Pancreas (tissue), 10 donors: ENCODE measurements at regions not wholly inside any gene's neighbourhood (a gene's known extent, or its start where the extent isn't known, plus 50 kb on each side); places are given as distances from the start of the nearest gene placed in this dataset.

Experiments
- ATAC-seq, 4 donors: fragments of 200-7000 bp; cut with Tn5 transposase; one replicate each; pipeline versions ENCODE4 v1.8.0 to v1.9.1; 2020; ENCODE audit warnings: mild to moderate bottlenecking in 4 of 4, moderate library complexity in 4 of 4
- DNase-seq, 6 donors: peaks; one replicate each; pipeline ENCODE4 v3.0.0-alpha.2; 2020
- FAIRE-seq: peaks from 2 replicates; lab custom pipeline; 2012; peaks lifted over from hg19 to GRCh38; lab: Jason Lieb, UNC
- H3K27ac ChIP-seq, 4 donors: fragments of 200-600 bp; sonication (generic); 1 replicate in 3 of 4; 2 replicates in 1 of 4; pipeline versions ENCODE4 v1.5.0 to v1.8.0; 2020
- H3K27me3 ChIP-seq, 4 donors: fragments of 200-600 bp; one replicate each; pipeline ENCODE4 v1.8.0; 2021
- H3K36me3 ChIP-seq, 3 donors: fragments of 200-600 bp; sonication (generic) in 1 of 3; one replicate each; pipeline versions ENCODE4 v1.5.0 to v1.8.0; 2020 to 2021
- H3K4me1 ChIP-seq, 3 donors: fragments of 200-600 bp; one replicate each; pipeline ENCODE4 v1.8.0; 2021
- H3K4me3 ChIP-seq, 4 donors: fragments of 200-600 bp; sonication (generic) in 2 of 4; one replicate each; pipeline versions ENCODE4 v1.5.0 to v1.8.0; 2020 to 2021
- H3K9me3 ChIP-seq, 4 donors: fragments of 200-600 bp; one replicate each; pipeline ENCODE4 v1.8.0; 2021
- CTCF ChIP-seq, 4 donors: fragments of 200-600 bp; sonication (generic) in 3 of 4; IDR thresholded peaks; one replicate each; pipeline versions ENCODE4 v1.5.0 to v1.8.0; 2021; ENCODE audit warnings: antibody characterized with exemption in 4 of 4
- WGBS, 2 donors: extraction: QIAGEN DNeasy Blood & Tissue Kit; methylation state at CpG; one replicate each; pipeline ENCODE4 v1.1.7; 2013; 5-methylcytosine and 5-hydroxymethylcytosine counted together
- intact Hi-C, 3 donors: fragments of 100-400 bp; cut with DNase I; formaldehyde crosslinking; loops; one replicate each; pipeline versions ENCODE4 v1.11.1 to v1.14.2; 2022
- donor health status: healthy with polysubstance abuse.
- donor health status: DM: no; HTN: no; CAD: no; lungs with moderate emphysema.
- donor health status: DM: no; HTN: no; CAD: no.
- donor health status: control.
- donor health status: control.
- donor health status: Bipolar disorder and iron deficiency.
- donor health status: DM: yes; HTN: yes; CAD: no.
- donor health status: DM: no; HTN: no; CAD: no.
- donor health status: DM: no; HTN: no; CAD: no.
- donor health status: DM: yes; HTN: yes; CAD: no.

- DNase-seq (no peak), FAIRE-seq (no peak), ATAC-seq (no peak)
- 51 to 75% methylated on average over 2 of the region's 2 CpGs for WGBS, 2 donors
- H3K9me3 ChIP-seq, result no peaks in the 10 kb centered on the region
- no peak overlapping the region for H3K27ac ChIP-seq
- no peaks in the 10 kb centered on the region for H3K4me1 ChIP-seq
- no peak overlapping the region for H3K4me3 ChIP-seq
- intact Hi-C loops, result no loop called here
- H3K36me3 ChIP-seq, result no peaks in the 10 kb centered on the region
- H3K27me3 ChIP-seq, result no peaks in the 10 kb centered on the region
- no peak for TF ChIP-seq CTCF (IDR thresholded peaks at IDR 0.05)
These were observed 53.1 kb upstream of the STK39 start for GRCh38 chr2:168300460-168300859.

GRCh38 chr2:168304024-168304681, 56.8 kb upstream of the STK39 start:
- Histone ChIP-seq H3K36me3 (no peaks in the 10 kb centered on the region), H3K27ac (no peak overlapping the region), H3K4me1 (no peaks in the 10 kb centered on the region), H3K27me3 (no peaks in the 10 kb centered on the region), H3K4me3 (no peak overlapping the region), H3K9me3 (no peaks in the 10 kb centered on the region)
- ATAC-seq (no peak), FAIRE-seq (no peak), DNase-seq (no peak)
- 91 to 94% methylated on average over 3 of the region's 3 CpGs for WGBS, 2 donors
- intact Hi-C loops, result no loop called here
- no peak for TF ChIP-seq CTCF (IDR thresholded peaks at IDR 0.05)

DNA sequence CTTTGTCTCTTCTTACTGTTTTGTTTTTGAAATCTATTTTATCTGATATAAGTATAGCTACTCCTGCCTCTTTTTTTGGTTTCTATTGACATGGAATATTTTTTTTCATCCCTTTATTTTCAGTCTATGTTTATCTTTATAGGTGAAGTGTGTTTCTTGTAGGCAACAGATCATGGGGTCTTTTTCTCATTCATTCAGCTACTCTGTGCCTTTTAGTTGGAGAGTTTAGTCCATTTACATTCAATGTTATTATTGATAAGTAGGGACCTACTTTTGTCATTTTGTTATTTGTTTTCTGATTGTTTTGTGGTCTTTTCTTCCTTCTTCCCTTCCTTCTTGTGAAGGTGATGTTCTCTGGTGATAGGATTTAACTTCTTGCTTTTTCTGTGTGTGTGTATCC, 60.0 kb upstream of the STK39 start:
- intact Hi-C loops, result no loop called here
- H3K36me3 ChIP-seq, result no peaks in the 10 kb centered on the region
- no peak overlapping the region for H3K4me3 ChIP-seq
- ATAC-seq (no peak), FAIRE-seq (no peak), DNase-seq (no peak)
- H3K27me3 ChIP-seq, result no peaks in the 10 kb centered on the region
- no peak overlapping the region for H3K27ac ChIP-seq
- no peak for TF ChIP-seq CTCF (IDR thresholded peaks at IDR 0.05)
- no peaks in the 10 kb centered on the region for H3K4me1 ChIP-seq
- no peaks in the 10 kb centered on the region for H3K9me3 ChIP-seq

DNA sequence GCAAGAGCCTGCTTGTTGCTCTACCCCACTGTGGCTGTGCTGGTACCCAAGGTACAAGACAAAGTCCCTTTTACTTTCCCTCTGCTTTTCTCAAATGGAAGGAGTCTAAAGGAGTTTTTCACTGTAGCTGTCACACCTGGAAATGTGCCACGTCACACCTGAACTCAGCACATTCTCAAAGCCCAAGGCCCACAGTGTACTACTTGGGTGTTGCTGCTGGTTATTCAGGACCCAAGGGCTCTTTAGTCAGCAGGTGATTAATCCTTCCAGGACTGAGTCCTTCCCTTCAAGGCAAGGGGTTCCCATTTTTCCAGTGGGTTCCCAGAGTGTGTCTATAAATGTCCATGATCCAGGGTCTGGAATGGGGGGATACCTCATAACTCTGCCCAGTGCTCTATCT, 63.2 kb upstream of the STK39 start:
- ATAC-seq (no peak), FAIRE-seq (no peak), DNase-seq (no peak)
- Histone ChIP-seq H3K9me3 (no peaks in the 10 kb centered on the region), H3K4me1 (no peaks in the 10 kb centered on the region), H3K36me3 (no peaks in the 10 kb centered on the region), H3K27ac (no peak overlapping the region), H3K27me3 (no peaks in the 10 kb centered on the region), H3K4me3 (no peak overlapping the region)
- WGBS, 2 donors, result 80 to 93% methylated on average over 1 of the region's 1 CpG
- intact Hi-C loops, result no loop called here
- no peak for TF ChIP-seq CTCF (IDR thresholded peaks at IDR 0.05)

GRCh38 chr2:168311261-168311910, 64.0 kb upstream of the STK39 start:
- no peak for TF ChIP-seq CTCF (IDR thresholded peaks at IDR 0.05)
- ATAC-seq, result no peak
- DNase-seq, result no peak
- FAIRE-seq, result no peak
- Histone ChIP-seq H3K27me3 (no peaks in the 10 kb centered on the region), H3K4me1 (no peaks in the 10 kb centered on the region), H3K27ac (no peak overlapping the region), H3K9me3 (no peaks in the 10 kb centered on the region), H3K4me3 (no peak overlapping the region), H3K36me3 (no peaks in the 10 kb centered on the region)
- intact Hi-C loops, result no loop called here
- WGBS, 2 donors, result 77% methylated on average over 2 of the region's 2 CpGs
